GM23338 (cell line): ENCODE measurements at regions not wholly inside any gene's neighbourhood (a gene's known extent, or its start where the extent isn't known, plus 50 kb on each side); places are given as distances from the start of the nearest gene placed in this dataset.

Experiments
- ATAC-seq: fragments of 200-7000 bp; cut with Tn5 transposase; 3 replicates; pipeline ENCODE4 v1.9.1; 2020
- DNase-seq: peaks from one replicate; pipeline ENCODE4 v3.0.0-alpha.2; 2015; ENCODE audit warnings: low spot score
- H2AFZ ChIP-seq: fragments of 200-600 bp; sonication (generic); 2 replicates; pipeline ENCODE4 v1.8.0; 2016; ENCODE audit warnings: antibody characterized with exemption, mild to moderate bottlenecking, moderate library complexity
- H3F3A ChIP-seq: fragments of 200-600 bp; sonication (generic); replicated peaks from 2 replicates; pipeline ENCODE4 v1.8.0; 2017; ENCODE audit warnings: antibody characterized with exemption, mixed run types, low read depth
- H3K27ac ChIP-seq: fragments of 200-600 bp; sonication (generic); 2 replicates; pipeline ENCODE4 v1.6.1; 2016; ENCODE audit warnings: low read depth
- H3K27me3 ChIP-seq: fragments of 200-600 bp; sonication (generic); 2 replicates; pipeline ENCODE4 v1.8.0; 2016; ENCODE audit warnings: mild to moderate bottlenecking, mixed run types, moderate library complexity; ENCODE audit not compliant: insufficient read depth
- H3K36me3 ChIP-seq: fragments of 200-600 bp; sonication (generic); 2 replicates; pipeline ENCODE4 v1.8.0; 2016; ENCODE audit warnings: mild to moderate bottlenecking; ENCODE audit not compliant: insufficient read depth
- H3K4me1 ChIP-seq: fragments of 200-600 bp; sonication (generic); 2 replicates; pipeline ENCODE4 v1.8.0; 2016; ENCODE audit warnings: mild to moderate bottlenecking, moderate library complexity; ENCODE audit not compliant: insufficient read depth
- H3K4me2 ChIP-seq: fragments of 200-600 bp; sonication (generic); 2 replicates; pipeline ENCODE4 v1.7.1; 2017; ENCODE audit warnings: mixed run types
- H3K4me3 ChIP-seq: fragments of 200-600 bp; sonication (generic); 2 replicates; pipeline ENCODE4 v1.6.1; 2016; ENCODE audit warnings: mixed run types
- H3K79me2 ChIP-seq: fragments of 200-600 bp; sonication (generic); replicated peaks from 2 replicates; pipeline ENCODE4 v1.8.0; 2017; ENCODE audit warnings: mild to moderate bottlenecking; ENCODE audit not compliant: insufficient read depth
- H3K9me2 ChIP-seq: fragments of 200-600 bp; sonication (generic); 2 replicates; pipeline ENCODE4 v1.8.0; 2017; ENCODE audit not compliant: insufficient read depth
- H4K20me1 ChIP-seq: fragments of 200-600 bp; sonication (generic); replicated peaks from 2 replicates; pipeline ENCODE4 v1.8.0; 2017; ENCODE audit warnings: mild to moderate bottlenecking; ENCODE audit not compliant: insufficient read depth
- H3K27ac Mint-ChIP-seq: 2 replicates; pipeline ENCODE4 v1.8.0; 2020; ENCODE audit warnings: inconsistent platforms, mild to moderate bottlenecking, moderate library complexity, mixed read lengths
- H3K27me3 Mint-ChIP-seq: 3 replicates; pipeline ENCODE4 v1.8.0; 2022; ENCODE audit warnings: low read depth, mild to moderate bottlenecking, moderate library complexity, mixed read lengths, inconsistent platforms; ENCODE audit not compliant: insufficient read depth, poor library complexity
- H3K36me3 Mint-ChIP-seq: 3 replicates; pipeline ENCODE4 v1.8.0; 2021; ENCODE audit warnings: low read depth, mild to moderate bottlenecking, inconsistent platforms, moderate library complexity, mixed read lengths
- H3K4me1 Mint-ChIP-seq: 3 replicates; pipeline ENCODE4 v1.8.0; 2020; ENCODE audit warnings: mild to moderate bottlenecking, inconsistent platforms, mixed read lengths
- H3K4me3 Mint-ChIP-seq: 3 replicates; pipeline ENCODE4 v1.8.0; 2021; ENCODE audit warnings: moderate library complexity, mild to moderate bottlenecking, inconsistent platforms, mixed read lengths
- H3K9me3 Mint-ChIP-seq: 3 replicates; pipeline ENCODE4 v1.8.0; 2020; ENCODE audit warnings: moderate library complexity, mild to moderate bottlenecking, inconsistent platforms, mixed read lengths
- CREB1 ChIP-seq: fragments of 250-450 bp; sonication (Bioruptor Pico); IDR thresholded peaks from 2 replicates; pipeline ENCODE4 v1.5.0; 2020; ENCODE audit warnings: low read depth, mild to moderate bottlenecking, moderate library complexity
- CTCF ChIP-seq, 2 experiments: fragments of 200-600 bp in 1 of 2; sonication (generic) in 1 of 2; conservative IDR thresholded peaks; 2 replicates each; pipeline versions ENCODE4 v1.5.1 to v1.6.1; 2016 to 2017; ENCODE audit warnings: antibody characterized with exemption in 2 of 2, low read depth in 2 of 2, mild to moderate bottlenecking in 2 of 2, moderate library complexity in 1 of 2
- ETS1 ChIP-seq: IDR thresholded peaks from 2 replicates; pipeline ENCODE4 v1.6.1; 2016; ENCODE audit warnings: antibody characterized with exemption
- EZH2 ChIP-seq: fragments of 200-600 bp; sonication (generic); IDR thresholded peaks from one replicate; pipeline ENCODE4 v1.8.0; 2017; ENCODE audit warnings: antibody characterized with exemption, mild to moderate bottlenecking, low read depth; ENCODE audit not compliant: unreplicated experiment
- EZH2phosphoT487 ChIP-seq: fragments of 200-600 bp; sonication (generic); IDR thresholded peaks from one replicate; pipeline ENCODE4 v1.8.1; 2018; ENCODE audit warnings: antibody characterized with exemption; ENCODE audit not compliant: unreplicated experiment
- NANOG ChIP-seq: IDR thresholded peaks from 2 replicates; pipeline ENCODE4 v1.6.1; 2016; ENCODE audit warnings: antibody characterized with exemption, borderline replicate concordance
- POLR2AphosphoS5 ChIP-seq: IDR thresholded peaks from 2 replicates; pipeline ENCODE4 v1.6.1; 2016; ENCODE audit warnings: antibody characterized with exemption, low read depth
- REST ChIP-seq: IDR thresholded peaks from one replicate; pipeline ENCODE4 v1.6.1; 2018; ENCODE audit warnings: antibody characterized with exemption; ENCODE audit not compliant: unreplicated experiment
- STAT1 ChIP-seq: IDR thresholded peaks from one replicate; pipeline ENCODE4 v1.6.1; 2016; ENCODE audit warnings: antibody characterized with exemption; ENCODE audit not compliant: unreplicated experiment
- ZNF114 ChIP-seq: fragments of 250-450 bp; sonication (Bioruptor Pico); IDR thresholded peaks from 2 replicates; pipeline ENCODE4 v1.5.0; 2020; ENCODE audit warnings: mild to moderate bottlenecking, moderate library complexity
- ZNF331 ChIP-seq: fragments of 250-450 bp; sonication (Bioruptor Pico); IDR thresholded peaks from 2 replicates; pipeline ENCODE4 v1.5.0; 2020; ENCODE audit warnings: low read depth, mild to moderate bottlenecking, moderate library complexity

- H3K4me3 ChIP-seq: no peak overlapping the region
- no peaks in the 10 kb centered on the region for H4K20me1 ChIP-seq
- H3K4me1 ChIP-seq: peaks cover 10% of the 10 kb centered on the region; the same call in 1 of the 2 replicates
- H3K4me2 ChIP-seq: no peak overlapping the region
- no peaks in the 10 kb centered on the region for H3F3A ChIP-seq
- Mint-ChIP-seq H3K9me3 (no peaks in the 10 kb centered on the region), H3K36me3 (no peaks in the 10 kb centered on the region), H3K27me3 (peaks cover 1% of the 10 kb centered on the region), H3K4me1 (peaks cover 8% of the 10 kb centered on the region), H3K4me3 (no peak overlapping the region), H3K27ac (no peak overlapping the region)
- DNase-seq: no peak
- TF ChIP-seq STAT1 (no peak), NANOG (no peak), EZH2 (no peak), POLR2AphosphoS5 (no peak), REST (no peak), ZNF331 (CRISPR knock-in tag) (no peak), ZNF114 (no peak), CTCF (conservative IDR thresholded peaks at IDR 0.05; ENCODE audit: low read depth in 2 of 2) (no peak), CREB1 (CRISPR knock-in tag) (no peak)
- no peaks in the 10 kb centered on the region for H3K36me3 ChIP-seq
- no peak for ATAC-seq
- no peaks in the 10 kb centered on the region for H3K9me2 ChIP-seq
- no peak overlapping the region for H3K27ac ChIP-seq
- no peaks in the 10 kb centered on the region for H3K27me3 ChIP-seq
- H2AFZ ChIP-seq: no peak overlapping the region
- H3K79me2 ChIP-seq: no peaks in the 10 kb centered on the region
Observed at GRCh38 chr12:94716339-94716738, 66.0 kb upstream of the TMCC3 start.

GRCh38 chr12:94714378-94715114 lies 64.2 kb upstream of the TMCC3 start:
- no peak for ATAC-seq
- H2AFZ ChIP-seq: no peak overlapping the region
- H3K4me3 Mint-ChIP-seq: no peak overlapping the region
- H3K36me3 ChIP-seq: no peaks in the 10 kb centered on the region
- H3F3A ChIP-seq: no peaks in the 10 kb centered on the region
- DNase-seq: no peak
- peaks cover 10% of the 10 kb centered on the region; the same call in 1 of the 2 replicates for H3K4me1 ChIP-seq
- H3K79me2 ChIP-seq: no peaks in the 10 kb centered on the region
- no peaks in the 10 kb centered on the region for H3K36me3 Mint-ChIP-seq
- TF ChIP-seq STAT1: no peak
- no peak for TF ChIP-seq CTCF (conservative IDR thresholded peaks at IDR 0.05; ENCODE audit: low read depth in 2 of 2)
- no peak for TF ChIP-seq POLR2AphosphoS5
- TF ChIP-seq ZNF331 (CRISPR knock-in tag): no peak
- TF ChIP-seq NANOG: no peak
- TF ChIP-seq ETS1: no peak
- TF ChIP-seq EZH2phosphoT487: no peak
- peaks cover 8% of the 10 kb centered on the region for H3K4me1 Mint-ChIP-seq
- H3K4me2 ChIP-seq: no peak overlapping the region
- H3K27me3 Mint-ChIP-seq: peaks cover 1% of the 10 kb centered on the region
- H3K9me2 ChIP-seq: 0 out of 2 replicates have a peak, but pooled peaks cover 5% of the 10 kb centered on the region
- H3K4me3 ChIP-seq: no peak overlapping the region
- no peak overlapping the region for H3K27ac ChIP-seq
- H3K27me3 ChIP-seq: no peaks in the 10 kb centered on the region
- no peak overlapping the region for H3K27ac Mint-ChIP-seq
- no peaks in the 10 kb centered on the region for H3K9me3 Mint-ChIP-seq
- no peaks in the 10 kb centered on the region for H4K20me1 ChIP-seq
